ENCODE measurements at regions not wholly inside any gene's neighbourhood (a gene's known extent, or its start where the extent isn't known, plus 50 kb on each side); places are given as distances from the start of the nearest gene placed in this dataset.
A peak's percentile ranks its signal among the peaks of the same experiment; 100 is the strongest.
"Not testable (repeated sequence)": the region's sequence is repeated elsewhere in the genome, so short reads cannot be mapped to it uniquely, and the experiment has no call there.

DNA sequence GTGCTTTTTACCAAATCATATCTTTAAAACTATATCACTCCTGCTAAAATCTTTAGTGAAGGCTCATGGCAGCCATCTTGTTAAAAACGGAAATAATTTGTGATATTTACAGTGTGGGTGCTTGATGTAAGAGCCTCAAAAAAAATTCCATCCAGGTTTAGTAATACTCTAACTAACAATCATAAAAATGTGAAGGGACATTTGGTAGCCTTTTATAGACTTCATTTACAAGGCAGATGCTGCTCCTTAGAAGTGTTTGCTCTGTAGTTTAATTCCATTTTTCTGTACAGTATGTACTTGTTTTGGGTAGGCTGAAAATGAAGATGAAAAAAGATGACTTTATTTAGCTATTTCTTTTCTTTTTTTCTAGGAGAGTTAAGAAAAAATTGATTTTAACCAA lies 525.0 kb downstream of the ZEB2 start:
- FAIRE-seq = no peak

DNA sequence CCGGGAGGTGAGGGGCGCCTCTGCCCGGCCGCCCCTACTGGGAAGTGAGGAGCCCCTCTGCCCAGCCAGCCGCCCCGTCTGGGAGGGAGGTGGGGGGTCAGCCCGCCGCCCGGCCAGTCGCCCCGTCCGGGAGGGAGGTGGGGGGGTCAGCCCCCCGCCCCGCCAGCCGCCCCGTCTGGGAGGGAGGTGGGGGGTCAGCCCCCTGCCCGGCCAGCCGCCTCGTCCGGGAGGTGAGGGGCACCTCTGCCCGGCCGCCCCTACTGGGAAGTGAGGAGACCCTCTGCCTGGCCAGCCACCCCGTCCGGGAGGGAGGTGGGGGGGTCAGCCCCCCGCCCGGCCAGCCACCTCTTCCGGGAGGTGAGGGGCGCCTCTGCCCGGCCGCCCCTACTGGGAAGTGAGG lies 528.3 kb downstream of the ZEB2 start:
- FAIRE-seq = not testable (repeated sequence)

DNA sequence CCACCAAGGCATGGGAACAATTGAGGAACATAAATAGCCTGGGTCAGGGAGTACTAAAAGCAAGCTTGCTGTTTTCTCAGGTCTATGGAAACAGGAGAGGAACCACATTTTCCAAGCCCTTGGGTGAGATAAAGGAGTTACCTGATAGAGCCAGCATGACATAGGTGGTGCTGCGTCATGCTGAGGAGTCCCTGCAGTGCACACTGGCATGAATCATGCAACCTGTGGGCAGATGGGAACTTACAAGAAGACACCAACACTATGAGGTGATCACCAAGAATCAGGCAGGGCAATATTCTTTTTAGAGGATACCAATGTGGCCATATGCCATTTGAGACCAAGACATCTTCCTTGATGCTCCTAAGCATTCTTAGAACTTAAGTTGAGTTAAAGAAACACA lies 531.8 kb downstream of the ZEB2 start:
- no peak for FAIRE-seq

DNA sequence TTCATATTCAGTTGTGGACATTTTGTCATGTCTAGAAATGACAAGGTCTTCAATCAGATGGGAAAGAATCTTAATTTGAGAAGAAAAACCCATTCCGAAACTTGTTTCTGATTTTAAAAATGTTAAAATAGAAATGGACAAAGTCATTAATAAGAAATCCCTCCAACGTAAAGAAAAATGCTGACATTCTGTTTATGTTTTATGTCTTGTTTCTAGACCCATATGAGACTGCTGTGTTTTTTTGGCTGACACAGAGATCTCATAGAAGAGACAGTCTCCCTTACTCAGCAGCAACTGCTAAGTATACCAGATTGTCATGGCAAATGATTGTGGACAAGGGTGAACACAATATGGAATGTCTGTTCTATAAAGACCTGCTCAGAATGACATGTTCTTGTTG lies 538.5 kb downstream of the ZEB2 start:
- no peak for FAIRE-seq

DNA sequence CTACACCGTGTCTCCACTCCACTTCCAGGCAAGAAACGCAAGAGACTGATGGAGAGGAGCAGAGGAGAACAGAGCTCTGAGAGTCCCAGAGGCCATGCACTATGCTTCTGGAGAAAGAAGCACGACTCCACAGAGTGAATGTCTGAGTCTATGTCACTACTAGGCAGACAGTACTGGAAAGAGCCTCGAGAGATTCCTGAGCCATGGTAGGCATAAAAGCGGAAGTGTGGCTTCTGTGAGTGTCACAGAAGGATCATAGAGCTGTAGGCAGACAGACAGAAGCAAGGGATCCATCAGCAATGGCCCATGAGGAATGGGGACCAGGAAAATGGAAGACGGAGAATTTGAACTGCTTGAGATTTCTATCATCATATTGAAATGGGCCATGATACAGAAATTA lies 542.6 kb downstream of the ZEB2 start:
- no peak for FAIRE-seq

DNA sequence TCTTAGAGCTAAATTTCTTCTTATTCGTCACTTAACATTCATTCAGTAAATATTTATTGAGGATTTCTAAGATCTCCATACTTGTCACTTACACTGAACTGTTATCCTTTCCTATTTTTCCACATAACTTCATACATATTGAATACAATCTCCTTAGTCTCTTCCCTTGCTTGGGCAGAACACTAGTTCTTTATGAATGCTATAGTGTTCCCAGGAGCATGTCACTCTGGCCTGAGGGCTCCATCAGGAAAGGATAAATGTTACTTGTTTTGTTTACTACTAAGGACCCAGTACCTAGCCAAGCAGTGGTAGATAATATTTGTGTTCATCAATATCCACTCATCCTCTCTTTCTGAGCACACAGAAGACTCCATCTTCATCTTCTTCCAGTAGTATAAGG lies 544.7 kb downstream of the ZEB2 start:
- no peak for FAIRE-seq

DNA sequence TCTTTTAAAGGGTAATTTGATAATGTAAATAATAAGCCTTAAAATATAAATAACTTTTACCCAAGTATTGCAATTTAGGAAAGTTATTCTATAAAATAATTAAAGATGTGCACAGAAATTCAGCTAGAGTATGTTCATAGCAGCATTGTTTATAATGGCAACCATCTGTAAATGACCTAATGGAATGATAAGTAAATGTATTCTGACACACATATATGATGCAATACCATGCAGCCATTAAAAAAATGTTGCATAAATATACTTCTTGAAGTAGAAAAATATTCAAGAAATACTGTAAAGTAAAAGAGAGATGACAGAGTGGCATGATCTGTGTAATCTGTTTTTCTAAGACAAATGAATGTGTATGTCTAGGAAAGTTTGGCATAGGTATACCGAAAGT lies 545.7 kb downstream of the ZEB2 start:
- peak; percentile 3 for FAIRE-seq

DNA sequence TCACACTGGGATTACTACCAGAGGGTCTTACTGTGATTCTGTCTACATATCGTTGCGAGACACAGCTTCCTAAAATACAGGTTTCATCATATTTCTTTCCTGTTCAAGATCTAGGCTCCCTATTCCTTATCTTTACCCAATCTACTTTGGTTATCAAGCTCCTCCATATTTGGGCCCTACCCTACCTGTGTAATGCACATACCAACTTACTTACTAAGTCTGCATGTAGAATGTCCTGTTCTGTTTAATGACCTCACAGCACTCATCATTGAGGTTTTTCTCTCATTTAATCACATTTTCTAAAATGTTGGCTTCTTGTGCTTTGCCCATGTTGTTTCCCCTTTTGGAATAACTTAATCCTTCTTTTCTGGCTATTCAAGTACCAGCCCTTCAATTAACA lies 551.1 kb downstream of the ZEB2 start:
- FAIRE-seq = no peak

DNA sequence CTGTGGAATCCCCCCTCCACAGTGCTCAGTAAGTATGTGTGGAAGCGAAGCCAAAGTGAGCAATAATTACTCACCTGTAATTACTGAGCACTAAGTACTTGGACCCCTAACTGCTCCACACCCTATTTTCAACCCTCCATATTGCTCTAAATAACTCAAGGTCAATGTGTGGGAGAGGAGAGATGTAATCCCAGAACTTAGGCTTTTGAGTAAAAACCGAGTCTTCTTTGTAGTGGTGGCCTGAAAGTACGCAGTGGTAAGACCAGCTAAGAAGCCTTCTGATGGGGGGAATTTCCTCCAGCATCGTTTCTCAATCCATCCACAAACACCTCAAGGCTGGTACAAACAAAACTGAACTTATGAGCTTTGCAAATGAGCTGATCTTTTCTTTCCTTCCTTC lies 551.6 kb downstream of the ZEB2 start:
- FAIRE-seq = no peak

DNA sequence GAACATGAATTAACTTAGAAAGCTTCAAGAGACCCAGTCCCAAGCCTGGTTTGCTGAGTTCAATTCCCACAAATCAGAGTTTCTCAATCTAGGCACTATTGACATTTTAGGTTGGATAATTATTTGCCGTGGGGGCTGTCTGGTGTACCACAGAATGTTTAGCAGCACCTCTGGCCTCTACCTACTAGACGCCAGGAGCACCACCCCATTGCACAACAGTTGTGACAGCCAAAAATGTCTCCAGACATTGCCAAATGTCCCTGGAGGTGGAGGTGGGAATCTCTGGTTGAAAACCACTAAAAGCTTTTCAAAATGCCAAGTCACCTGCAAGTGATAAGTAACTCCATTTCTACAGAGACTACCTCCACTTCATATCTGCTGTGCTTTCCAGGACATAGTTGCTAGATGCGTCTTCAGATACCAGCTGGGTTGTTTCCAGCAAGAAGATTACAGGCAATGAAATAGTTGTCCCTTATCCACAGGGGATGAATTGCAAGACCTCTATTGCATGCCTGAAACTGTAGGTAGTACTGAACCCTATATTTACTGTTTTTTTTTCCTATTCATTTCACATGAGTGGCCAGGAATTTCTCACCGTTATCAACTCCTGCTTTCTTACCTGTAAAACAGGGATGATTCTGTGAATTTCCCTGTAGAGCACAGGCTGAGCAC lies 554.3 kb downstream of the ZEB2 start:
- FAIRE-seq = no peak

DNA sequence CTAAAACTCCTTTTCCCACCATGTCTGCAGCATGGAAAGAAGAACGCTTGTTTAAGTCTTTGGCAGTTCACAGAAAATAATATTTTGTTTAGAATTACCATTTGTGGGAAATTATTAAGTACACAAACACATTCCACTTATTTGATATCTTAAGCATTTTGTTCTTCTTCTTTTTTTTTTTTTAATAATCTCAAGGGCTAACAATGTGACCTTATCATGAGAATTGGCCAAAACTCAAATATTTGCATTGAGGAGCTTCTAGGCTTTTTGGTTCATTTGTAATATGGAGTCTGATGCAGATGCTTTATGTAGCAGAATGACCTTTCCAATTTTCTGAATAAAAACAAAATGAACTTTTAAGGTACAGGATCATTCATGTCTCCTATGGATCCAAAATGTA lies 555.0 kb downstream of the ZEB2 start:
- FAIRE-seq = no peak

DNA sequence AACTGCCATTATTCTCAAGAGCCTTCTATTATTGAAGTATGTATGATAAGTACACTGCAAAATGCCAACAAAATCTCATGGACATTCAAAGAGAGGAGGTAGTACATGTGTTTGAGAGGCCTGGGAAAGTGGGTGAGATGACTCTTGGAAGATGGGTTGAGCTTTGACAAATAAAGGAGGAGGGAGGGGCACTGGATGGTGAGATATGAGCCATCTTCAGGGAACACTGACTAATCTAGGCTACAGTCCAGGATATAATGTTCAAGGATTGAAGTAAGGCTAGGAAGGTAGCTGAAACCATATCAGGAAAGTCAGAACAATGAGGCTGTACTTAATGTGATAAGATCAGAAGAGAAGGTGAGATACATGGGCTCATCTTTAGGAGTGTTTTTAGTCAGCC lies 559.7 kb downstream of the ZEB2 start:
- FAIRE-seq = no peak

DNA sequence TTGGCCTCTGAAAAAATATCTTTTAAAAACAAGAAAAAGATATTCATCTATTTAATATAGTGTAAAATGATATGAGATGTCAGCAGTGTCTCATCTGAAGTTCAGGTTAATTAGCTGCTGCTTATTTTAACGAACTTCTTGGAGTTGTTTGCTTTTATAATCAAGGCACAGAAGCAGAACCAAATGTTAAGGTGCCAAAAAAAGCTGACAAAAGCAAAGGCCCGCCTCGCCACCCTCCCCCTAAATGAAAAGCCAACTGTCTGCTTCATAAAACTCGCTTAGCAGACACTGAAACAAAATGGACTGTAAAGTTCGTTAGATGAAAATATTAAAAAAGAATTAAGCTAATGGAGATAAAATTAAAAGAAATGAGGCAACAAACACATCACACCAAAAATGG lies 562.6 kb downstream of the ZEB2 start:
- FAIRE-seq = no peak

DNA sequence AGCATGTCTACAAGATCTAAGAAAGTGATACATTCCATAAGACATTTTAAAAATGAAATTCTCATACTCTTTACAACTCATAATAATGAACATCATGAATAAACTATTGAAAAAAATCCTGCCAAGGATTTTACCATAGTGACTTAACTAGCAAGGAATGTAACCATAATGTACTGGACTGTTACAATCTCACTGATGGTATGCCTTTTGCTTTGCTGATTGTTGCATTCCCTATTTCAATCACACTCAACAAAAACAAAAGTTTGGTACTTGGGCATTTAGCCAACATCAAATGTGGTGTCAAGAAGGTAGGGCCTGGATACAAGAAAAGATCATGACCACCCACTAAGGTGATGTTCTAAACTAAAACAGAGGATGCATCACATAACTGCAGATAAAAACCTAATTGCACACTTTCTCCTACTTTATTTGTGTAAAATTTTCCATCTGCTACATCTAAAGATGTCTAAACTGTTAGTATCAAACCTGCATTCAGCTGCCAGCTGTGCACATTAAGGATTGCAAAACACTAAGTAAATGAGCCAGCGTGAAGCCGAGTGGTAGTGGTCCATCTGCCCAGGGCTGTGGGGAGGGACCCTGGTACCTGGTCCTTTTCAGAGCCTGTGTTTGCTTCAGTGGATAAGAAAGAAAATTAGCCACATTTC lies 564.4 kb downstream of the ZEB2 start:
- peak; percentile 5 for FAIRE-seq

DNA sequence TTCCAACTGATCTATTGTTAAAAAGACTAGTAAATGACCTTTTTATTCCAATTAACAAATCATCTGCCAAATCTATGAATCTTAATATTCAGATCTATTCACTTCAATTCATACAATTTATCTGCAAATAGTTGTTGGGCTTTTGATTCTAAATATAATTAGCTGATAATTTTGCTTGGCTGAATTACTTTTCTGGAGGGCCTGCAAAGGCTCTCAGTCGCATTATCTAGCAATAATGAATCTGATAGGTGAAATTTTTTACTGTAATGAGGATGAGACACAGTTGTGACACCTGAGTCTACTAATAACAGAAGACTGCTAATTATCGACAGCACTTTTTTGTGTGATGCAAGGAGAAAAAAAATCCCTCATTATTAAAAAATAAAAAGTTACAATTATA lies 565.1 kb downstream of the ZEB2 start:
- no peak for FAIRE-seq

DNA sequence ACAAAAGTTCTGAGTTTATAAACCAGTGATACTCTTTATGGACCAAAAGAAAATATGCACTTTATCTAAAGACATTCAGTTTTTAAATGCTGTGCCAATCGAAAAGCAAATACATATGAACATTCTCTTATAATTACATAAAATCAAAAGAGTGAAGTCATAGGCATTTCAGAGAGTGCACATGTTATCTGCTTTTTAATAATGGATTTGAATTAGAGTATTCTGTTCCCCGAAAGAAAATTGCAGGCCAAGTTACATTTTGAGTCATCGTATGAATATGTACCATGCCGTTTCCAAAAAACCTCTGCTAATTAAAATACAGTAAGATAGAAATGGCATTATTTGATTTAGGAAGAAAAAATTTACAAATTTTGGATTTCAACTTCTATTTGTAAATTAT lies 565.7 kb downstream of the ZEB2 start:
- no peak for FAIRE-seq

DNA sequence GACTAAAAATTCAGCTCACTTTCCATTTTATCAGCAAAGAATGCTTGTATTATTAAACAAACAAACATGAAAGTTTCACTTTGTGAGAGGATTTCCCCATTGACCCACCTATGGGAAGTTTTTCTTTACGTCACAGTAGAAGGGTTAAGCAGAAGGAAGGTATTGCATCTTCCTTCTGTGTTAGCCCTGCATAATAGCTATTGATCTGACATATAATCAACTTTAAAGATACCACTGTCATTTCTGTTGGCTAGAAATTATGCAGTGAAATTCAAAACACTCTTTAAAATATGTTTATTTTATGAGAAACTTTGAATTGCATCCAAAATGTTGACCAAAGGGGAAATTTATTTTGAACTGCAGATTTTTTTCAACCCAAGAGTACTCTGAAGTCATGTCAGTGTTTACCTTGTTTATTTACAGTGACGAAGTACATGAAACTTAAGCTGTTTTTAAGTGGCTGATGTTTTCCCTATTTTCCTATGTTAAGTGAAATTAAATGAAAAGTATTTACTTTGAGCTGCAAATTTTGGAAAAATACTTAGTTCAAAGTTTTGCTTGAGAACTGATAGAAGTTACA lies 566.4 kb downstream of the ZEB2 start:
- no peak for FAIRE-seq

DNA sequence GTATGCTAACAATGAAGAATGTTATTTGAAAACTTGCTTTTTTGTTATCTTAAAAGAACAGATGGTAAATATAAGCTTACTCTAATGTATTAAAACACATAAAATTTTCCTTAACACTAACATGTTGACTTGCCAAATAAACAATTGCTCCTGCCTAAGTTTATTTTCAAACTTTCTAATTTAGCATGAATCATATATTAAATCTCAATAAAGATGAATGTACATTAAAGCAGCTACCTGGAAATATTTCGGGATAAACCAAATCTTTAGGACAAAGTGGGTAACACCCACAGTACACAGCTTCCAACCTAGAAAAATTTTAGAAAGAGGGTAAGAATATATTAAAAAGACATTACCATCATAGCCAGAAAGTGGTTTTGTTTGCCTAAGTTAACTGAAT lies 567.4 kb downstream of the ZEB2 start:
- no peak for FAIRE-seq

DNA sequence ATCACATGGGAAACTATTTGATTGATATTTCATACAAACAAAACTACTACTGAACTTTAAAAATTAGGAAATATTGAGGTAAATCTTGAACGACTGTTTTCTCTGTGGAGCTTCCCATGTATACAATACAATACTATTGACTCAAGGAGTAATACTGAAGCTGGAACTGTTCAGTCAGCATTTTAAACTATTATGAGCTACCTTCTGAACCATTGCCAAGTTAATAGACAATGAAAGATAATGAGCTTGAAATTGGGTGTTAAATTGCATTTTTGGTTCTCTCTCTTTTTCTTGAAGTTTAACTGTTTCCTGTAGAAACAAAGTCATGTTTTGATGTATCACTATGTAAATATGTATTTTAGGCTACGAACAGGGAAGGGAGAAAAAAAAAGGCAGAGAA lies 569.2 kb downstream of the ZEB2 start:
- peak; percentile 7 for FAIRE-seq

DNA sequence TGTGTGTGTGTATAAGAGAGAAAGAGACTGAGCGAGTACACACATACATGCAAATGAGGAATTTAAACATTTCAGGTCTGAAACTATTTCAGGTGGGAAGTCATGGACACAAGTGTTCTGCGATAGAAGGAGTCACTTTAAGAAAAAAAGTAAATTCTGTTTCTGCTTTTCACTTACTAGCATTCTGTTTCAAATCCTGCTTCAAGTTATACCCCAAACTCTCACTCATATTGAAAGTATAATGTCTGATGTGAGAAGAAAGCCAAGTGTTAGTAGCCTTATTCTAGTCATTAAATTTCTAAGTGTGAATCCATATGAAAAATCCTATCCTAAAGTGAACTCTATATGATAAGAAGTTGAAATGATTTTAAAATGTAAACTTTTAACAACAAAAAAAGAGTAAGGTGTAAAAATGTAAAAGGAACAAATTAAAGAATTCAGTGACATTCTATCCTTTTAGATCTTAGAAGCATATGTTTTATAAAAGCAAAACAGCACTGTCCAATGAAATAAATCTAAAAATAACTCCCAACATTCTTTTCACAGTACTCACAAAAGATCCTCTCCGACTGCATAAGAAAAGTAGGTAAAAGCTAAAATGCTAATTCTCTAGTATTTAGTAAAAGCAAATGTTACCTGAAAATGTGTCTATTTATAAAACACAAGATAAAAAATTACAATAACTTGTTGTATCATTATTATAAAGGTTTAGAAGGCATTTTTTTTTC lies 570.6 kb downstream of the ZEB2 start:
- peak; percentile 57 for FAIRE-seq

DNA sequence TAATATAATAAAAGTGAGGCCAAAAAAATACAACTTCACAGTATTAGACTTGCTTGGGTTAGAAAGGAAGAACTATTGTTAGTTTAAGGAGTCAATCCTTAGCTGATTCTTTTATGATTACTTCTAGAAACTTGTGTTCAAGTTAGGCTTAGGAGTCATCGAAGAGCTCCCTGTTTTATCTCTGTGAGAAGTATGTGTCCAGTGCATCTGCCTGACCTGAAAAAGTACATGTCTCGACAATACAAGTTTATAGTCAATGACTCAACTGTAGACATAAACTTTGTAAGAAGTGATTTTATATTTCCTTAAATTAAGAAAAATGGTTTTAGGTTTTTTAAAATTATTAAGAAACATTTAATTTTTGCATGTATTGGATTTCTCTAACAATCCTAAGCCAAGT lies 571.2 kb downstream of the ZEB2 start:
- peak; percentile 17 for FAIRE-seq

DNA sequence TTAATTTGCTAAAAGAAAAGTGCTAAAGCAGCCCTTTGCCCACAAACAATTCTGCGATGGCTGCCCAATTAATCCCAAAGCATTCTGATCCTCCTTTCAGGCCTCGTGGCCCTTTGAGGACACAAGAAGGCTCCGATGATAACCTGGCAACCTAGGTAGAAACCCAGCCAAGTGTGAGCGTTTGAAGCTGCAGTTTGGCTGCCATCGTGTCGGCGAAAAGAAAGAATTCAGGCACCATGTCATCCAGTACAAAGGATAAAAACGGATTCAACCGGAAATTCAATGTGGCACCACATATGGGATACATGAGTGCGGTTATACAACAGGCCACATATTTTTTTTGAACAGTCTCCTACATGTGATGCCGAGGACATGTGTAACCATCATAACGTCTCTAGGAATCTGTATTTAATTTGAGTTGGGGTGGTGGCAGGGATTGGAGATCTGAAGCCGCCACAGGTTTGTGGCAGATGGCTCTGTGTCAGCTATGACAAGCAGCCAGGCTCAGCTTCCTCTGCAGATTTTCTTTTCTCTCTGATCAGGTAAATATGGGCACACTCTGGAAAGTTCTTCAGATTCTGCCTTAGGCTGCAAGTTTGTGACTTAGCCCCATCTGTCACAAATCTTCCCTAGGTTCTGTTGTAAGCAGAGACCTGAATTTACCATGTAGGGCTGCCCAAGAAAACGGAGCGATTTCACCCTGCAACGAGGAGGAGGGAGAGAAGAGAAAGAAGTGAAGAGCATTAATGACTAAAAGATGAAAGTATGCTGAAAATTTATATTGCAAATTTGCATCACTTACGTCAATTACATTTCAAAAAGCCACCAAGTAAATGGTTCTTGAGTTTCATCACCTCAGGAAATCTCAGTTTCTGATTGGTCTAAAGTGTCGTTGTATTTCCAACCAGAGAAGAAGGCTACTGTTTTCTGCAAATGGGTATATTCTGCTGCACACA lies 573.2 kb downstream of the ZEB2 start:
- FAIRE-seq = no peak

DNA sequence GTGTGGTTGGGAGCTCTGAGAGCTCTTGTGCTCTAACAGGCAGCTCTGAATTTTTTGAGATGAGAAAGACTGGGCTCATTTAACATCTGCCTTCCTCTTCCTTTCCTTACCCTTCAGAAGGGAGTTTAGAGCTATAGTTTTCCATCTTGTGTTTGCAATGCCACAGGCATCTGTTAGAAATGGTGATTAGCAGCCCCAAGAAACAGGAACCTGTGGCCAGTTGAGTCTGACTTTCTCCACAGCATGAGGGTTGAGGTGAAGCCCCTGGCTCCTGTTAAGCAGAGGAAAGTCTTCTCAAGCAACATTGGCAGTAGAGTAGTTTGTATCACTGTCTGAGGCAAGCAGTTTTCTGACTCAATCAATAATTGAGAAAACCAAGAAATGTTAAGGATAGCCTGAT lies 577.4 kb downstream of the ZEB2 start:
- FAIRE-seq = no peak

Data from TTC549 (cell line).